Choroid plexus epithelial cell (primary cell): ENCODE measurements at regions not wholly inside any gene's neighbourhood (a gene's known extent, or its start where the extent isn't known, plus 50 kb on each side); places are given as distances from the start of the nearest gene placed in this dataset.

Experiments
- DNase-seq: peaks from one replicate; pipeline ENCODE4 v3.0.0-alpha.2; 2010; ENCODE audit warnings: low read depth
- H3K4me3 ChIP-seq: 2 replicates; pipeline ENCODE4 v1.5.1; 2011; ENCODE audit warnings: low read depth, mild to moderate bottlenecking, control low read depth, low read length, moderate library complexity
- CTCF ChIP-seq: conservative IDR thresholded peaks from 2 replicates; pipeline ENCODE4 v1.5.1; 2011; ENCODE audit warnings: low read depth, mild to moderate bottlenecking, control low read depth, inconsistent platforms, low read length, moderate library complexity

- no peak overlapping the region for H3K4me3 ChIP-seq
- no peak for TF ChIP-seq CTCF
- no peak for DNase-seq
These were observed 55.4 kb upstream of the KIF5B start for GRCh38 chr10:32111585-32111984.

GRCh38 chr10:32110790-32111189, 54.6 kb upstream of the KIF5B start:
- peak; percentile 13 for DNase-seq
- no peak overlapping the region for H3K4me3 ChIP-seq
- TF ChIP-seq CTCF = no peak

GRCh38 chr10:32109603-32110002, 53.4 kb upstream of the KIF5B start:
- TF ChIP-seq CTCF = no peak
- no peak overlapping the region for H3K4me3 ChIP-seq

More at GRCh38 chr10:32109603-32110002, 53.4 kb upstream of the KIF5B start:
- no peak for DNase-seq
